NCI-H2107 treated with DMSO at 0.1 percent for 48 hours (cell line): ENCODE measurements at regions not wholly inside any gene's neighbourhood (a gene's known extent, or its start where the extent isn't known, plus 50 kb on each side); places are given as distances from the start of the nearest gene placed in this dataset.
"Not testable (repeated sequence)": the region's sequence is repeated elsewhere in the genome, so short reads cannot be mapped to it uniquely, and the experiment has no call there.

Source experiments
- DNase-seq: peaks from one replicate; lab custom pipeline; 2025; ENCODE audit not compliant: unreplicated experiment; lab: John Stamatoyannopoulos, UW

- DNase-seq = no peak
Observed at GRCh38 chr5:106393276-106393675, 1277.5 kb downstream of the EFNA5 start.

DNA sequence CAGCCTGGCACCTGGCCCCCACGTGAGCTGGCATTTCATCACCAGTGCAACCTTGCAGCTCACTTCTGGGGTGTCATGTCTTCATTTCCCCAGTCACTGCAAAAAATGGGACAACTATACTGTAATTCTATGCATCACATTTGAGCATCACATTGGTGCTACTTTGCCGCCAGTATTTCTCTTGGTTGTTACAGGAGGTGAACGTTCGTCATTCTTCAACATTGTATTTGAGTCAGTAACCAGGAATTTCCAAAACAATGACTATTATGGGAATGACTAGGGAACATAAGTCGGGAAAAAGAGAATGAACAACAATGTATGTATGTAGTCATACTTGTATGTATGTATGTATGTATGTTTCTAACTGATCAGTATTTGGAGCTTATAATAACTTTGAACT, 1278.0 kb downstream of the EFNA5 start:
- no peak for DNase-seq

DNA sequence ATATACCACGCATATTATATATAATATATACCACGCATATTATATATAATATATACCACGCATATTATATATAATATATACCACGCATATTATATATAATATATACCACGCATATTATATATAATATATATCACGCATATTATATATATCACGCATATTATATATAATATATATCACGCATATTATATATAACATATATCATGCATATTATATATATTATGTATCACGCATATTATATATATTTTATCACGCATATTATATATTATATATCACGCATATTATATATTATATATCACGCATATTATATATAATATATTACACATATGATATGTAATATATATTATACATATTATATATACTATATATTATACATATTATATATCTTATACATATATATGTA, 1283.0 kb downstream of the EFNA5 start:
- not testable (repeated sequence) for DNase-seq

DNA sequence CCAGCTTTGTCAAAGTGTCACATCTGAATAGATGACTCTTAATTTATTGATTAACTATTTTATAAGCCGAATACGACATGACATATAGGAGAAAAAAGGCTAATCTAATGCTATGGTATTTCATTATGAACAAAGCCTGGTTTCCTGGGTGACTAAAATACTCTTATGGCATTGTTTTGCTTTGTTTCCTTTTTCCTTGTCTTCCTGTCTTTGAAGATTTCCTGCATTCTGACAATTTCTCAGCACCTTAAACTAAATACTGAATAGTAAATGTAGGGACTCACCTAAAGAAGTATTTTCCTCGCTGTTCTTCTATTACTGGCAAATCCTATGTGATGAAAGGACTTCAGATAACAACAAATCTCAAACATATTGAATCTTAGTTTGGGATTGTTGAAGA, 1284.5 kb downstream of the EFNA5 start:
- DNase-seq = no peak

GRCh38 chr5:106380736-106381135, 1290.0 kb downstream of the EFNA5 start:
- no peak for DNase-seq

GRCh38 chr5:106376522-106376921, 1294.2 kb downstream of the EFNA5 start:
- DNase-seq = no peak

- no peak for DNase-seq
Observed at GRCh38 chr5:106374956-106375355, 1295.8 kb downstream of the EFNA5 start.

DNA sequence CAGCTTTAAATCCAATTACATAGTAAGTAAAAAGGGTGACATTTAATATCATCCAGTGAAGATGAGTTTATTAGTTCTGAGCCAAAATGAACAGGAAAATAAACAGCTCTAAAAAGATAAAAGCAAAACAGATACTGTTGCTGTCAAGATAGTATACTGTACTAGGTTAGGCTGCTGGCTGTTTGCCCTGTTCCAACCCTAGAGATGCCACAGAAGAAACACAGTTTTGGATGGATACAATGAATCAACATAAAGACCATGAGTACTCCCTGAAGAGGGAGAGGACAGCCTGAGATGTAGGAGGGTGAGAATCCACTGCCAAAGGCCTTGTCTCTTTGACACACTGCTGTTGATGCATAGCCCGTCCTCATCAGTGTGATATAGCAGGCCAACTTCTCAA, 1302.7 kb downstream of the EFNA5 start:
- no peak for DNase-seq

GRCh38 chr5:106367281-106367680, 1303.5 kb downstream of the EFNA5 start:
- DNase-seq = no peak

- DNase-seq = no peak
Observed at GRCh38 chr5:106363578-106363977, 1307.2 kb downstream of the EFNA5 start.

DNA sequence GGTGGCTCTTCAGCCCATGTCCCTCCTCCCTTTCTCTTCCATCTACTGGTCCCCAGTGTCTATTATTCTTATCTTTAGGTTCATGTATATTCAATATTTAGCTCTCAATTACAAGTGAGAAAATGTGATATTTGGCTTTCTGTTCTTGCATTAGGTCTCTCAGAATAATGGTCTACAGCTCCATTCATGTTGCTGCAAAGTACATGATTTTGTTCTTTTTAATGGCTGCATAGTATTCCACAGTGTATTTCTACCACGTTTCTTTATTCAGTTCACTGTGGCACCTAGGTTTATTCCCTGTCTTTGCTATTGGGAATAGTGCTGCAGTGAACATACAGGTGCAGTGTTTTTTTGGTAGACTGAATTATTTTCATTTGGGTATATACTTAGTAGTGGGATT, 1308.8 kb downstream of the EFNA5 start:
- DNase-seq = no peak

DNA sequence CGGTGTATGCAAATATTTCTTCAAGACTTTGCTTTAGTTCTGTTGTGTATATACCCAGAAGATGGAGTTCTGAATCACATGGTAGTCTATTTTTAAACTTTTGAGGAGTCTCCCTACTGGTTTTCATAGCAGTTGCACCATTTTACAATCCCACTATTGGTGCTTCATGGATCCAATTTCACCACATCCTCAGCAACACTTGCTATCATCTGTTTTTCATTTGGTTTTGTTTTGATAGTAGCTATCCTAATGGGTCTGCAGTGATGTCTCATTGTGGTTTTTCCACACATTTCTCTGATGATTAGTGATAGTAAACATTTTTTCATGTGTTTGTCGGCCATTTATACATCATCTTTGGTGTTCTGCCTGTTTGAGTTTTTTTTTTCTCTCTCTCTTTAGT, 1339.3 kb downstream of the EFNA5 start:
- no peak for DNase-seq

GRCh38 chr5:106324356-106324755, 1346.4 kb downstream of the EFNA5 start:
- no peak for DNase-seq

DNA sequence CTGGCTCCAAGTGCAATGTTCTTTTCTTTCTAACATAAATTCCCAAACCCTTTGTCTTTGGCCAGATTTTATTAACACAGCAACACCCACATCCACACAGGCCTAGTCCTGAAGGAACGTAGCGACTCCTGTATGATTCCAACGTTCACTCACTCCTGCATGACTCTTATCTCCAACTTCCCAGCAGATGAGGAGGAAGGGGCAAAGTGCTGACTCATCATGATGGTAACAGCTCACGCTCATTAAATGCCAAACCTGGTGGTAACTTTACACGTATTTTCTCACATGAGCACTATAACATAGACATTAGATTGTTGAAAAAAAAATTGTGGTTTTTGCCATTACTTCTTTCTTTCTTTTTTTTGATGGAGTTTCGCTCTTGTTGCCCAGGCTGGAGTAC, 1349.5 kb downstream of the EFNA5 start:
- DNase-seq = no peak

DNA sequence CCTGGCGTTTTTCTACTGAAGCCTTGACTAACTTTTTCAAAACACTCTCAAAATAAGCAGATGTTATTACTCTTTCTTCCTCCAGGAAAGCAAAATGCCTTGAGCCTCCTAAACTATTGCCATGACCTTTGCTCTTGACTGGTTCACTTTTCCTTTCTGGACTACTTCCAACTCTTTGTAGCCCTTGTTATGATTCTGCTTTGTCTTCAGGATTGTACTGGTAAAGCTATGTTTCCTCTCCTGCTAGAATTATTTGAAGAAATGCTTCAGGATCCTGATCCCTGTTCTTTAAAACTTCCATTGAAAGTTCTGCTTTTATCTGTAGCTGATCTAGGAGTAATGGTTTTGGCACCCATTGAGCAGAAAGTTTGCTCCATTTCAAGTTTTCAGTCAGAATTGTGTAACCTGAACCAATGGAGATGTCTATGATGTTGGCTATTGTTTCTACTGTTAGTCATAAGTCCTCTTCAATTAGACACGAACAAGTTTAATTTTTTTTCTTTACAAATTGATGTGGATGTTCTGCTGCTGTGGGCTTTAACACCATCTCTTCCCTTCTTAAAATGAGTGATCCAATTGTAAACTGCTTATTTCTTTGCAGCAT, 1356.4 kb downstream of the EFNA5 start:
- DNase-seq = no peak

GRCh38 chr5:106312360-106312759, 1358.4 kb downstream of the EFNA5 start:
- DNase-seq = no peak

- no peak for DNase-seq
Observed at GRCh38 chr5:106311230-106311915, 1359.4 kb downstream of the EFNA5 start.

GRCh38 chr5:106307265-106307664, 1363.5 kb downstream of the EFNA5 start:
- DNase-seq = no peak

GRCh38 chr5:106306313-106307028, 1364.3 kb downstream of the EFNA5 start:
- no peak for DNase-seq

GRCh38 chr5:106303911-106304310, 1366.8 kb downstream of the EFNA5 start:
- no peak for DNase-seq

DNA sequence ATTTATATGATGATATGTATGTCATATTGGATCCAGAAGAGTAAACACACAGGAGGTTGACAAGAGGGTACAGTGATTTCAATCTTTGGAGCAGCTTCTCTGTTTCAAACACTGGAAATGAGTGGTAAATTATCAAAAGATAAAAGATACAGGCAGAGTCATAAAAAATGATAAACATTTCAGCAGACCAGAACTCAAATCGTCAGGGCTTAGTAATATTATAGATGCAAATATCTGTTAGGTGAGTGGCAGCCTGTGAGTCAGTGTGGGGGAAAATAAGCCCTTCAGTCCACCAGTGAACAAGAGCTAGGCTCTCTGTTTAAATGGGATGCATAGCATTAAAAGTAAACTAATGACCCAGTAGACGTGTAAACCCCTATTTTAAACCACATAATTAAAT, 1378.1 kb downstream of the EFNA5 start:
- no peak for DNase-seq

- no peak for DNase-seq
Observed at GRCh38 chr5:106290841-106291240, 1379.9 kb downstream of the EFNA5 start.
